Ascending aorta (tissue), 2 donors: ENCODE measurements at regions not wholly inside any gene's neighbourhood (a gene's known extent, or its start where the extent isn't known, plus 50 kb on each side); places are given as distances from the start of the nearest gene placed in this dataset.
"Not testable (repeated sequence)": the region's sequence is repeated elsewhere in the genome, so short reads cannot be mapped to it uniquely, and the experiment has no call there.

Experiments
- DNase-seq, 2 donors: peaks; one replicate each; pipeline ENCODE4 v3.0.0-alpha.2; 2019; ENCODE audit warnings: low spot score in 2 of 2
- H3K27ac ChIP-seq, 2 donors: fragments of 200-600 bp; sonication (generic); one replicate each; pipeline ENCODE4 v1.5.1; 2016 to 2017; ENCODE audit warnings: mild to moderate bottlenecking in 1 of 2
- H3K27me3 ChIP-seq: fragments of 200-600 bp; sonication (generic); one replicate; pipeline ENCODE4 v1.5.1; 2017
- H3K36me3 ChIP-seq, 2 donors: fragments of 200-600 bp; sonication (generic); one replicate each; pipeline ENCODE4 v1.5.1; 2016
- H3K4me1 ChIP-seq, 2 donors: fragments of 200-600 bp; sonication (generic); one replicate each; pipeline ENCODE4 v1.5.1; 2016 to 2017; ENCODE audit warnings: mild to moderate bottlenecking in 1 of 2
- H3K4me3 ChIP-seq, 2 donors: fragments of 200-600 bp; sonication (generic); one replicate each; pipeline ENCODE4 v1.5.1; 2016 to 2017; ENCODE audit warnings: mild to moderate bottlenecking in 1 of 2
- H3K9me3 ChIP-seq, 2 donors: fragments of 200-600 bp; sonication (generic); one replicate each; pipeline ENCODE4 v1.5.1; 2016
- CTCF ChIP-seq, 3 experiments: fragments of 200-600 bp in 2 of 3; fragments of 450-650 bp in 1 of 3; sonication (generic) in 2 of 3; IDR thresholded peaks; one replicate each; pipeline ENCODE4 v1.5.1; 2016 to 2019; ENCODE audit warnings: antibody characterized with exemption in 3 of 3, mild to moderate bottlenecking in 1 of 3, moderate library complexity in 1 of 3
- intact Hi-C: fragments of 100-400 bp; cut with DNase I; formaldehyde crosslinking; loops from one replicate; pipeline ENCODE4 v1.15.1; 2023

GRCh38 chr2:236833501-236834073, 252.1 kb upstream of the COPS8 start:
- no peak for DNase-seq
- Histone ChIP-seq H3K4me1 (peaks cover 3 to 15% of the 10 kb centered on the region in 2 donors), H3K4me3 (no peak overlapping the region), H3K27me3 (no peaks in the 10 kb centered on the region), H3K27ac (no peak overlapping the region), H3K36me3 (no peaks in the 10 kb centered on the region), H3K9me3 (no peaks in the 10 kb centered on the region)
- intact Hi-C loops = loop anchor here (5.0 kb wide), 3 partner anchors 46 to 191 kb away; no protein-coding TSS in a partner anchor
- TF ChIP-seq CTCF (IDR thresholded peaks at IDR 0.05) = no peak

- no peak for TF ChIP-seq CTCF (IDR thresholded peaks at IDR 0.05)
- Histone ChIP-seq H3K9me3 (no peaks in the 10 kb centered on the region), H3K36me3 (no peaks in the 10 kb centered on the region), H3K4me3 (no peak overlapping the region), H3K4me1 (peaks cover 3 to 15% of the 10 kb centered on the region in 2 donors), H3K27ac (no peak overlapping the region), H3K27me3 (no peaks in the 10 kb centered on the region)
- no peak for DNase-seq
- intact Hi-C loops = loop anchor here (5.0 kb wide), 3 partner anchors 47 to 192 kb away; no protein-coding TSS in a partner anchor
Observed at GRCh38 chr2:236834284-236834683, 251.4 kb upstream of the COPS8 start.

- no peak for DNase-seq
- TF ChIP-seq CTCF (IDR thresholded peaks at IDR 0.05) = no peak
- H3K4me1 ChIP-seq = peaks cover 4 to 15% of the 10 kb centered on the region in 2 donors
- no peaks in the 10 kb centered on the region for H3K36me3 ChIP-seq
- H3K4me3 ChIP-seq = no peak overlapping the region
- no peaks in the 10 kb centered on the region for H3K9me3 ChIP-seq
- no peak overlapping the region for H3K27ac ChIP-seq
- intact Hi-C loops = no loop called here
- no peaks in the 10 kb centered on the region for H3K27me3 ChIP-seq
Observed at GRCh38 chr2:236835307-236836024, 250.2 kb upstream of the COPS8 start.

DNA sequence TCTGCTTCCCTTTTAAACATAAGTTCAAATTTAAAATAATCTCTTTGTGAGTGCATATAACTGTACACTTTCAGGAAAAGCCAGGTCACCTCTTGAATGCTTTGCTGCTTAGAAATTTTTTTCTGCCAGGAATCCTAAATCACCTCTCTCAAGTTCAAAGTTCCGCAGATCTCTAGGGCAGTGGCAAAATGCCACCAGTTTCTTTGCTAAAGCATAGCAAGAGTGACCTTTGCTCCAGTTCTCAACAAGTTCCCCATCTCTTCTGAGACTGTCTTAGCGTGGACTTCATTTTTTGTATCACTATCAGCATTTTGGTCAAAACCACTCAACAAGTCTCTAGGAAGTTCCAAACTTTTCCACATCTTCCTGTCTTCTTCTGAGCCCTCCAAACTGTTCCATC, 249.7 kb upstream of the COPS8 start:
- H3K4me1 ChIP-seq = peaks cover 10 to 11% of the 10 kb centered on the region in 2 donors
- H3K36me3 ChIP-seq, H3K27me3 ChIP-seq, DNase-seq, H3K27ac ChIP-seq, intact Hi-C loops, H3K4me3 ChIP-seq, H3K9me3 ChIP-seq: not testable (repeated sequence)

DNA sequence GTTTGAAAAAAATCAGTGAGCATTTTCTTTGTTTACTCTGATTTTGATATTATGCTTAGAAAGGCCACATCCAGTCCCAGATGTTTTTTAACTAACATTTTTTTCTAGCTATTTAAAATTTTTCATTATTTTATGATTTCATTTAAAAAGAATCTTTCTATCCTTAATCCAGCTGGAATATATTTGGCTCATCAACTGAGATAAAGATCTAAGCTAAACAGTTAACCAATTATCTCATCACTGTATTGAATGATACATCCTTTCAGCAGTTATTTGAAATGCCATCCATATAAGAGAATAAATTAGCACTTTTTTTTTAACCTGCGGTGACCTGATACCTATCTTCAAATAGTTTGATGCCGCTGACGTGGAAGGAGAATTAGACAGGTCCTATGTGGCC, 245.5 kb upstream of the COPS8 start:
- H3K36me3 ChIP-seq = no peaks in the 10 kb centered on the region
- no peak for DNase-seq
- no peaks in the 10 kb centered on the region for H3K27me3 ChIP-seq
- intact Hi-C loops = loop anchor here (5.0 kb wide), 1 partner anchor 47 kb away; no protein-coding TSS in a partner anchor
- peaks cover 3 to 7% of the 10 kb centered on the region in 2 donors for H3K4me1 ChIP-seq
- peak overlapping the region in 1 of 2 donors; percentile 30 for H3K27ac ChIP-seq
- no peak overlapping the region for H3K4me3 ChIP-seq
- no peak for TF ChIP-seq CTCF (IDR thresholded peaks at IDR 0.05)
- H3K9me3 ChIP-seq = no peaks in the 10 kb centered on the region

- no peak for TF ChIP-seq CTCF (IDR thresholded peaks at IDR 0.05)
- Histone ChIP-seq H3K4me3 (no peak overlapping the region), H3K36me3 (no peaks in the 10 kb centered on the region), H3K9me3 (no peaks in the 10 kb centered on the region), H3K27me3 (no peaks in the 10 kb centered on the region), H3K27ac (peak overlapping the region; percentile 20 to 30), H3K4me1 (peaks cover 3 to 7% of the 10 kb centered on the region in 2 donors)
- DNase-seq = peak in 1 of 2 donors; percentile 79
- intact Hi-C loops = loop anchor here (5.0 kb wide), 1 partner anchor 46 kb away; no protein-coding TSS in a partner anchor
Observed at GRCh38 chr2:236840857-236841256, 244.8 kb upstream of the COPS8 start.
